SK-N-MC (cell line): ENCODE measurements at regions not wholly inside any gene's neighbourhood (a gene's known extent, or its start where the extent isn't known, plus 50 kb on each side); places are given as distances from the start of the nearest gene placed in this dataset.

Source experiments
- EZH2 ChIP-seq: fragments of 200-600 bp; sonication (generic); IDR thresholded peaks from one replicate; pipeline ENCODE4 v1.6.1; 2017; ENCODE audit warnings: antibody characterized with exemption
- FOXP2 ChIP-seq: optimal IDR thresholded peaks from 2 replicates; pipeline ENCODE3; 2011; ENCODE audit warnings: mild to moderate bottlenecking, moderate library complexity; ENCODE audit not compliant: insufficient read depth; ENCODE audit errors: extremely low read length, control extremely low read depth
- POLR2AphosphoS5 ChIP-seq: IDR thresholded peaks from 2 replicates; pipeline ENCODE4 v1.6.1; 2012; ENCODE audit warnings: mild to moderate bottlenecking, low read depth, low read length, borderline replicate concordance

DNA sequence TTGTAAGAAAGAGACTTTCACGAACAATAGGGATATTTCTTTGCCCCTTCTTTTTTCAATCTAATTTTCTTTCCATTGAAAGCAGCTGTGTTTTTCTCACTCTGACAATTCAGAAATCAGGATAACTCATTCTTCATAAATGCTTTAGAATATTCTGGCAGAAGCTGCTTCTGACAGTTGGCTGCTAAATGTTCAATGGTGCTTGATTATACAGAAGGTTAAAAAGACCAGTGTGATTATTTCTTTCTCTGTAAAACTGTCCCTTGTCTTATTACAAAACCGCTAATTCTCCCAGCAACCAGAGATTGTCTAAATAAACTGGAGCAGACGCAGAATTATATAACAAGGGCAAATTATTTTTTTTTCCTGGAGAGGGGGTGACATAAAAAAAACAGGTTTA lies 394.4 kb downstream of the SPRY2 start:
- TF ChIP-seq POLR2AphosphoS5 (no peak), EZH2 (no peak), FOXP2 (no peak)
